ENCODE measurements at regions not wholly inside any gene's neighbourhood (a gene's known extent, or its start where the extent isn't known, plus 50 kb on each side); places are given as distances from the start of the nearest gene placed in this dataset.

DNA sequence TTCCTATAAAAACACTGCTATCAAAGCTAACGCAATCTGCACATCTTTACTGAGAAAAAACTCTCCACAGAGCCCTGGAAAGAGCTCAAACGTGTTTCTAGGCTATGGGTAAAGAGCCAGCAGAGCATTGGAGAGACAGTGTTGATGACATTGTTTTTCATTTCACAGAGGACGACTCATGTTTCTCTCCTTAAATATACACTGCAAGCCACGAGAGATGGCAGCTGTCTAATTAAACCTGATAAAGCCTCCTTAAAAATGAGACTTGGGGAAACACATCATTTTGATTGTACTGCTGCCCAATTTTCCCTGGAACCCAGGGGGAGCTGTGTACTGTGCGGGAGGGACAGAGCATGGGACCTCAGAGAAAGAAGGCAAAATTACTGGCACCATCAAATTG is 294.3 kb upstream of the SETBP1 start:
- TF ChIP-seq, protein P1, sequence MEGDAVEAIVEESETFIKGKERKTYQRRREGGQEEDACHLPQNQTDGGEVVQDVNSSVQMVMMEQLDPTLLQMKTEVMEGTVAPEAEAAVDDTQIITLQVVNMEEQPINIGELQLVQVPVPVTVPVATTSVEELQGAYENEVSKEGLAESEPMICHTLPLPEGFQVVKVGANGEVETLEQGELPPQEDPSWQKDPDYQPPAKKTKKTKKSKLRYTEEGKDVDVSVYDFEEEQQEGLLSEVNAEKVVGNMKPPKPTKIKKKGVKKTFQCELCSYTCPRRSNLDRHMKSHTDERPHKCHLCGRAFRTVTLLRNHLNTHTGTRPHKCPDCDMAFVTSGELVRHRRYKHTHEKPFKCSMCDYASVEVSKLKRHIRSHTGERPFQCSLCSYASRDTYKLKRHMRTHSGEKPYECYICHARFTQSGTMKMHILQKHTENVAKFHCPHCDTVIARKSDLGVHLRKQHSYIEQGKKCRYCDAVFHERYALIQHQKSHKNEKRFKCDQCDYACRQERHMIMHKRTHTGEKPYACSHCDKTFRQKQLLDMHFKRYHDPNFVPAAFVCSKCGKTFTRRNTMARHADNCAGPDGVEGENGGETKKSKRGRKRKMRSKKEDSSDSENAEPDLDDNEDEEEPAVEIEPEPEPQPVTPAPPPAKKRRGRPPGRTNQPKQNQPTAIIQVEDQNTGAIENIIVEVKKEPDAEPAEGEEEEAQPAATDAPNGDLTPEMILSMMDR (IDR thresholded peaks at IDR 0.05) = no peak
- TF ChIP-seq POLR2A (IDR thresholded peaks at IDR 0.05) = no peak

Data from Peyer's patch (tissue), 4 donors.